HTR-8/SVneo (cell line): ENCODE measurements at regions not wholly inside any gene's neighbourhood (a gene's known extent, or its start where the extent isn't known, plus 50 kb on each side); places are given as distances from the start of the nearest gene placed in this dataset.
"Not testable (repeated sequence)": the region's sequence is repeated elsewhere in the genome, so short reads cannot be mapped to it uniquely, and the experiment has no call there.

Experiments used
- DNase-seq: peaks from one replicate; pipeline ENCODE4 v3.0.0; 2011; ENCODE audit warnings: low spot score, mixed read lengths; ENCODE audit not compliant: insufficient read length
- FAIRE-seq: peaks from 2 replicates; lab custom pipeline; 2011; peaks lifted over from hg19 to GRCh38; lab: Jason Lieb, UNC

GRCh38 chr18:60069145-60069544, 169.3 kb downstream of the PMAIP1 start:
- FAIRE-seq (no peak), DNase-seq (no peak)

DNA sequence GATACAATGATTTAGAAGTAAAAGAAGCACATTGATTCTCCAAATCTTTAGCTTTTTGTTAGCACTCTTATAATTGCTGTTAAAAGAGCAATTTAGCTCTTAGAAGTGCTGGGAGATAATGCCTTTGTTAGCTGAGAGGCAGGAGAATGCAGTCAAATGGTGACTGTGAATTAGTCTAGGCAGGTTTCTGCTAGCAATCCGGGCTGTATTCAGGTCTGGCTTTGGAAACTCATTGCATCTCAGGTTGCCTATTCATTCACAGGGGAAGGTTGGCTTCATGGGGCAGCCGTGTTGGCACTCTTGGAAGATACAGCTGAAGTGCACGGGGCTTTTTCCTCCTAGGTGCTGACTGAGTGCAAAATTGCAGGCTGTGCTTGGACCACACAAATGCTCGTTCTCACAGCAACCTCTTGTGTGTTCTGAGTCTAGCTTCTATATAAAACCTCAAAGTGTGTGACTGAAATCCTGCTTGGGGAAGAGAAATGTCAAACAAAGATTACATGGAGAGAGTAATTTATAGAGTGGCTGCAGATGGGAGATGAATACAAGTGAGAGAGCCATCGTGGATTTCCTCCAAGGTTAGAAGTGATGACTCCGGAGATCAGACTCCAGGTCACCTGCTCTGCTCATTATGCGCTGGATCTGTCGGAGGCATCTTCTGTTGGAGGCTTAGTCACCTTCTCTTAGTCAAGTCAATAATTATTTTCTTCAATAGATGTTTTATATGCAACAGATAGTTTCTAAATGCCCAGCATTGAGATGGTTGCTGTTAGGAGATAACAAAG, 167.8 kb downstream of the PMAIP1 start:
- no peak for FAIRE-seq
- DNase-seq: no peak

DNA sequence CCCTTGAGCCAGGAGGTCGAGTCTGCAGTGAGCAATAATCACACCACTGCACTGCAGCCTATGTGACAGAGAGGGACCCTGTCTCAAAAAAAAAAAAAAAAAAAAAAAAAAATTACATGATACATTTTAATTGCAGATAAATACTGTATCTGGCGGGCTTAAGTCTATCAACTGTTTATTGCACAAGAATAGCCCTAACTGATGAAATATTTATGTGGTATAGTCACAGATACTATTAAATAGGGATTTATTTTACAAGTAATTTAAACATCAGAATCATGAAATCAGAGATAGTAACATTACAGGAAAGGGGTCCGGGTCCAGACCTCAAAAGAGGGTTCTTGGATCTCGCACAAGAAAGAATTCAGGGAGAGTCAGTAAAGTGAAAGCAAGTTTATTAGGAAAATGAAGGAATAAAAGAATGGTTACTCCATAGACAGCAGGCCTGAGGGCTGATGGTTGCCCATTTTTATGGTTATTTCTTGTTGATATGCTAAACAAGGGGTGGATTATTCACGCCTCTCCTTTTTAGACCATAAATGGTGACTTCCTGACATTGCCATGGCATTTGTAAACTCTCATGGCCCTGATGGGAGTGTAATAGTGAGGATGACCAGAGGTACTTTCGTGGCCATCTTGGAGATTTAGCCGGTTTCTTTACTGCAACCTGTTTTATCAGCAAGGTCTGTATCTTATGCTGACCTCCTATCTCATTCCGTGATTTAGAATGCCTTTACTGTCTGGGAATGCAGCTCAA, 166.6 kb downstream of the PMAIP1 start:
- no peak for FAIRE-seq
- DNase-seq: no peak

DNA sequence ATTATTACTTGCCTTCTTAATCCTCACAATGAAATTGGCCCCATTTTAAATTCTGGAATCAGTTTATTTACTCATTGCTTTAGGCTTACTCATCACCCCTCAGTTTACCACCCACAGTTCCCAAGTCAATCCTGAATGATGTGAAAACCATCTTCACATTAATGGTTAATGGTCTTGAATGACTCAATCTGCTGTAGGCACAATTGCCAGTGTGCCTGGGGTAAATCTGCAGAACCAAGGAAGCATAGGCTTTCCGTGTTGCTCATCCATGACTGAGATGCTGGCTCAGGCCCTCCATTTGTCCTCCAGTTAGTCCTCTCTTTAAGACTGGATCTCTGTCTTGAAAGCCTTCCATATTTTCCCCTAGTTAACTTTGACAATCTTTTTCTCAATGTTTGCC, 164.5 kb downstream of the PMAIP1 start:
- FAIRE-seq: no peak
- DNase-seq: no peak

DNA sequence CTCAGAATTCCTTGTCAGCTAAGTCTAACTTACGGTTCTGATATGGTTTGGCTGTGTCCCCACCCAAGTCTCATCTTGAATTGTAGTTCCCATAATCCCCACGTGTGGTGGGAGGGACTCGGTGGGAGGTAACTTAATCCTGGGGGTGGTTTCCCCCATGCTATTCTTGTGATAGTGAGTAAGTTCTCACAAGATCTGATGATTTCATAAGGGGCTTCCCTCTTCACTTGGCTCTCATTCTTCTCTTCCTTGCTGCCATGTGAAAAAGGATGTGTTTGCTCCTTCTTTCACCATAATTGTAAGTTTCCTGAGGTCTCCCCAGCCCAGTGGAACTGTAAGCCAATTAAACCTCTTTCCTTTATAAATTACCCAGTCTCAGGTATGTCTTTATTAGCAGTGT, 163.0 kb downstream of the PMAIP1 start:
- not testable (repeated sequence) for FAIRE-seq, DNase-seq

DNA sequence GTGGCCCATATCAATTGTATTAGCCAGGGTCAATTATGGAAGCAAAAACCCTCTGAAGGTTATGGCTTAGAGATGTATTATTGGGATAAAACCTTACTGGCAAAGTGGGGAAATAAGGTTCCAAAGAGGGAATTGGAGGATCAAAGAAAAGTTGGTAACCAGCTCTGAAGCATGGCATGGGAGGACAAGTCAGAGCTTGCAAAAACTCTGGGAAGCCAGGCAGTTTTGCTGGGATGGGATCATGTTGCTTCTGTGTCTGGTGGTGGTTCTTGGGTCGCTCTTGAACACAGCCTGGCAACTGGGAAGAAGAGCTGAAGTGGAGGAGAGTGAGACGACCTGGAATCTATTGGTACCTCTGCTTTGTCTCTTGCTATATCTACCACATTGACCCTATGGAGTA, 162.6 kb downstream of the PMAIP1 start:
- no peak for DNase-seq
- FAIRE-seq: no peak

DNA sequence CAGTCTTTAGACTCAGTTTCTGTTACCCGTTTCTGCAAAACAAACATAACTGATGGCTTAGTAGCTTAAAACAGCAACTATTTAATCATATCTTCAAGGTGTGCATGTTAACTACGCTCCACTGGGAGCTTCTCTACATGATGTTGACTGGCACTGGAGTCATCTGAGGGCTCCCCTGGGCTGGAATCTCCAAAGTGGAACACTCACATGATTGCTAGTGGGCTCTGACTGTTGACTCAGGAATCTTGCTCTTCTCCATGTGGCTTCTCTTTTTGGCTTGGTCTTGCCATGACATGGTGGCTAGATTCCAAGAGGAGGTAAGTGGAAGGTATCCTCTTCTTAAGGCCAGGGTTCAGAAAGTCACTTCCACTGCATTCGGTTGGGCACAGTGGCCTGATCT, 160.8 kb downstream of the PMAIP1 start:
- FAIRE-seq (no peak), DNase-seq (no peak)

- DNase-seq (no peak), FAIRE-seq (no peak)
Observed at GRCh38 chr18:60060026-60060425, 160.2 kb downstream of the PMAIP1 start.

- no peak for DNase-seq
- FAIRE-seq: no peak
Observed at GRCh38 chr18:60059216-60059615, 159.4 kb downstream of the PMAIP1 start.

- DNase-seq: peak; percentile 50
- peak; percentile 90 for FAIRE-seq
Observed at GRCh38 chr18:60053747-60054304, 154.0 kb downstream of the PMAIP1 start.

- DNase-seq (no peak), FAIRE-seq (no peak)
Observed at GRCh38 chr18:60050821-60051220, 151.0 kb downstream of the PMAIP1 start.

- DNase-seq: no peak
- no peak for FAIRE-seq
Observed at GRCh38 chr18:60049172-60049571, 149.4 kb downstream of the PMAIP1 start.

DNA sequence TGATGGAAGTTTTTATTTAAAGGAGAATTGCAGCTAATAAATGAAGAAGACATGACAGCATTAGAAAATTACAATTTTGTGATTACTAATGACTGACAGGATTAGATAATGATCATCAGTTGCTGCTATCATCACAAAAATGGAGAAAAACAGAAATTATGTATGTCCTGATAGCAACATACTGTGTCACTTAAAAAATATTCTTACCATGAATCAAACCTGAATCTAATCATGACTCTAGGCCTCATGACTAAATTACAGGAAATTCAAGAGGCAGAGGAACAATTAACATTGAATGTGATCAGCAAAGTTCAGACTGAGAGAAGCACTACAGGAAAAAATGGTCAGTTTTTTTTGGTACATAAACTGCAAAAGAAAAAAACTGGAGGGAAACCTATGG, 147.8 kb downstream of the PMAIP1 start:
- no peak for DNase-seq
- FAIRE-seq: no peak

DNA sequence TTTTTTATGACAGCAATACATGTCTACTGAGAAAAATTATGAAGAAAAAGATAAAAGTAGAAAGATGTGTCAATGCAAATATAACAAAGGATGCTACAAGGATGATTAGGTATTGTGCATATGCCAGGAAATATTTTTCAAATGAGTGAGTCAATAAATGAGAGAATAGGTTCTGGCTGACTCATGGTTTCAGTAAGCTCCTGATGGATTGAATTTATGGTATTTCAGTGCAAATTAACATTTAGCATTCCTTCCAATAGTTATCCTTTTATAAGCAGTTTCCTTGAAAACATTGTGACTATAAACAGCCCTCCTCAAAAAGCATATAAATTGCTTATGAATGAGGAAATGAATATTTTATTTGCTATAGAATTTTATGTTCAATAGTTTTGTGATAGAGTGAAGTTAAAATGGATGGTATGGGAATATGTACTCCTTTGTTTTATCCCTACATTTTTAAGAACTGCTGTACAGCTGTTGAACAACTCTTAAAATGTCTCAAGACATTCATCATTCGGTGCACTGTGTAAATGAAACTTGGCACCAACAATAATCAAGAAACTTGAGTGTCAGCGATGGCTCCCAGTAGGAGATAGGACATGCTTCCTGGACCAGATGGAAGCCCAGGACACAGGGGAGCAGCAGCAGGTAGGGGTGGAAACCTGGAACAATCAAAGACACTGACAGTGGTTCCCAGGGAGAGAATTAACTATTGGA, 144.7 kb downstream of the PMAIP1 start:
- FAIRE-seq (no peak), DNase-seq (peak; percentile 12)

- no peak for DNase-seq
- FAIRE-seq: no peak
Observed at GRCh38 chr18:60040971-60041370, 141.2 kb downstream of the PMAIP1 start.

GRCh38 chr18:60038731-60039130, 138.9 kb downstream of the PMAIP1 start:
- DNase-seq (no peak), FAIRE-seq (no peak)

GRCh38 chr18:60027397-60027796, 127.6 kb downstream of the PMAIP1 start:
- no peak for DNase-seq
- no peak for FAIRE-seq

GRCh38 chr18:60024857-60025256, 125.1 kb downstream of the PMAIP1 start:
- no peak for DNase-seq

DNA sequence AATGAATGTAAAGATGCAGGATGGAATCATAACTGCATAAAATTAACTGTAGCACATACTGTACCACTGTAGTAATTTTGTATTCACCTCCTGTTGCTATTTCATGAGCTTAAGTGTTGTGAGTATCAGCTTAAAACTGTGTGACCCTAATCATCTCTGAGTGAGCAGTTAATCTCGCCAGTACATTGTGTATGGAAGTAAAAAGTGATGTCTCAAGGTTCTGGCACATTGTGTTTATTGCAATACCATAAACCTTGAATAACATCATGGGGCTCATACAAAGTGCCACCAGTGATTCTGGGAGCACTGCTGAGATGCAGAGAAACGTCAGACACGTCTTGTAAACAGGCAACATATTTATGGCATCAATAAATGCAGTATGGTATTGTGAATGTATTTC, 124.5 kb downstream of the PMAIP1 start:
- FAIRE-seq: no peak
- no peak for DNase-seq

More at GRCh38 chr18:60024857-60025256, 125.1 kb downstream of the PMAIP1 start:
- FAIRE-seq: no peak

- FAIRE-seq: no peak
Observed at GRCh38 chr18:60022671-60023276, 123.0 kb downstream of the PMAIP1 start.

More at GRCh38 chr18:60022671-60023276, 123.0 kb downstream of the PMAIP1 start:
- DNase-seq: no peak
